ENCODE measurements at regions not wholly inside any gene's neighbourhood (a gene's known extent, or its start where the extent isn't known, plus 50 kb on each side); places are given as distances from the start of the nearest gene placed in this dataset.

GRCh38 chr2:149863227-149863626 is 275.7 kb upstream of the MMADHC start:
- TF ChIP-seq EZH2 (IDR thresholded peaks at IDR 0.05; ENCODE audit: borderline replicate concordance, low read length), result no peak
- TF ChIP-seq, protein P1, sequence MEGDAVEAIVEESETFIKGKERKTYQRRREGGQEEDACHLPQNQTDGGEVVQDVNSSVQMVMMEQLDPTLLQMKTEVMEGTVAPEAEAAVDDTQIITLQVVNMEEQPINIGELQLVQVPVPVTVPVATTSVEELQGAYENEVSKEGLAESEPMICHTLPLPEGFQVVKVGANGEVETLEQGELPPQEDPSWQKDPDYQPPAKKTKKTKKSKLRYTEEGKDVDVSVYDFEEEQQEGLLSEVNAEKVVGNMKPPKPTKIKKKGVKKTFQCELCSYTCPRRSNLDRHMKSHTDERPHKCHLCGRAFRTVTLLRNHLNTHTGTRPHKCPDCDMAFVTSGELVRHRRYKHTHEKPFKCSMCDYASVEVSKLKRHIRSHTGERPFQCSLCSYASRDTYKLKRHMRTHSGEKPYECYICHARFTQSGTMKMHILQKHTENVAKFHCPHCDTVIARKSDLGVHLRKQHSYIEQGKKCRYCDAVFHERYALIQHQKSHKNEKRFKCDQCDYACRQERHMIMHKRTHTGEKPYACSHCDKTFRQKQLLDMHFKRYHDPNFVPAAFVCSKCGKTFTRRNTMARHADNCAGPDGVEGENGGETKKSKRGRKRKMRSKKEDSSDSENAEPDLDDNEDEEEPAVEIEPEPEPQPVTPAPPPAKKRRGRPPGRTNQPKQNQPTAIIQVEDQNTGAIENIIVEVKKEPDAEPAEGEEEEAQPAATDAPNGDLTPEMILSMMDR (IDR thresholded peaks at IDR 0.05; ENCODE audit: low read length), result no peak
